ENCODE measurements at regions not wholly inside any gene's neighbourhood (a gene's known extent, or its start where the extent isn't known, plus 50 kb on each side); places are given as distances from the start of the nearest gene placed in this dataset.
"Not testable (repeated sequence)": the region's sequence is repeated elsewhere in the genome, so short reads cannot be mapped to it uniquely, and the experiment has no call there.

DNA sequence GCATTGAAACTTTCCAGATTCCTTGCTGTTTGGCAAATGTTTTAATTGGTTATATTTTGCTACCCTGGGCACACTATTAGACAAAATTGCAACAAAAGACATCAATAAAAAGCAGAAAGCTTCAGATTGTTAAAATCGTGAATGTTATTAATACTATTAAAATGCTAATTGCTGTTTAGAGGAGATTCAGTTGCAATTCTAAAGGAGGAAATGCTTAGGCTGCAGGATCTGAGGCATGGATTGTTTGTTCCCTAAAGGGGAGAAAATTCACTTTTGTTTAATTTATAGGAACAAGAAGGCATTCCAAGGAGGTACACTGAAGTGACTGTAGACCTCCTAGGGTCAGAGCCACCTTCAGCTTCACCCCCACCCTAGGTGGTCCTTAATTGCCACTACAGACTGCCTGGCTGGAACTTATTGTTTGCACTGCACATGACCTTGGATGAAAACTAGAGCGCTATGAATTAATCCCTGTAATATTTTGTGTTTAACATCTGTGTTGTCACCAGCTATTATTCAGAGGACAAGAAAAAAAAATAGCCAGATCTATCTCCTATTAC is 1266.9 kb upstream of the ADGRL2 start:
- DNase-seq (ENCODE audit: low read depth in 2 of 2) = no peak

DNA sequence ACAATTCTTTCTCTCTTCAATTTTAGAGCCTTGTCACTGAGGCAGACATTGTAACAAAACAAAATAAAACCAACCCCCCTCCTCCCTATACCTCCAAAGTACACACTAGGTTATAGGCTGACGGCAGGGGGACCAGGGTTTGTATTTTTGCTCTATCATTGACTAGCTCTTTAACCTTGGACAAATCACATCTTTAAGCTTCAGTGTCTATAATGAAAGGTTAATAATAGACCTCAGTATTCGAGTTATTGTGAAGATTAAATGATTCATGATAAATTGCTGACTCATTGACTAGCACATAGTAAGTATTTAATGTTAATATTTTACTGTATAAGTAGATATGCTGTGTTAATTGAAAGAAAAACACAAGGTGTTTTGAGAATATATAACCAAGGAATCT is 1267.6 kb upstream of the ADGRL2 start:
- no peak for DNase-seq (ENCODE audit: low read depth in 2 of 2)

DNA sequence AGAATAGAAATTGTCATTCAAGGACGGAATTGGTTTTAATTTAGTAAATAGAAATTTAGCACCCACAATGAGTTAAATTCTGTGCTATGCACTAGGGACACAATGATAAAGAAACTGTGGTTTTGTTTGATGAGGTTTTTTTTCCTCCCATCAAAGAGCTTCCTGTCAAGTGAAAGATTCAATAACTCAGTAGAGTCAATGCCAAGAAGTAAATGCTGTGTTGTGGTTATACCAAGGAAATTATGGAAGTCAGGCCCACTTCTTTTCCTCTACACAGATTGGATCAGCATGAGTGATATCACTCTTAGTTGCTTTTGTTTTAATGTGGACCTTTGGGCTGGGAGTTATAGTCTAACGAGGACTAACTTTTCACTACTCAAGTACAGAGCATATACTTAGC is 1269.6 kb upstream of the ADGRL2 start:
- no peak for DNase-seq (ENCODE audit: low read depth in 2 of 2)

DNA sequence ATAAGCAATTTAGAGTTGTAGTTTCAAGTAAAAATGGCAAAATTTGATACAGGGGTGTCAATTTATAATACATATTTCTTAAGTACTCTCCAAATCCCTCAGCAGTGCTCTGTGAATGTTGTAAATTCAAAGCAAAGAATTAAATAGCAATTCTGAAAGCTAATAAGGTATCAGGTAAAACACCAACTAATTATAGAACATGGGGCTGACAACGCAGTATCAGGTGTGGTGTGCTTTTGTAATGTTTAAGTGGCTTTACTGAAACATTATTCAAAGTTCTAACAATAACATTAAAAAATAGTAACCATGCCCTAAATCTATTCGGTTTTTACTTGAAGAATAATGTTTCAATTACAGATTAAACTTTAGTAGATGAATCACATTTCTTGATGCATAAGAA is 1271.2 kb upstream of the ADGRL2 start:
- DNase-seq (ENCODE audit: low read depth in 2 of 2) = no peak

DNA sequence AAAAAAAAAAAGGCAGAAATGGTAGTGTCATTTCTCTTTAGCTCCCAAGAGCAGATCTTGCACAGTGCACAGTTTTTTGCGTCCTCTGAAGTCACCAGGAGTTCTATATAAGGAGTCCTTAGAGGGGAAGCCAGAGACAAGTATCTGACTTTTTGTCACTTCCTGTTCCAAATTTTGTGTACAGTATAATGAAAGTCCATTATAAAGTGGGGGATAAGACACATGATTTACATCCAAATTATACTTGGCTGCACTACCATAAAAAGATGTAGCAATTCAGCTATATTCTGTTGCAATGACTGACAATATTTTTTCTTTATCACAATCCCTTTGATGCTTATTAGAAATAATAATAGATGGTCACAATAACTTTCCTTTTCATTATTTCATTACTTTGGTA is 1276.9 kb upstream of the ADGRL2 start:
- no peak for DNase-seq (ENCODE audit: low read depth in 2 of 2)

DNA sequence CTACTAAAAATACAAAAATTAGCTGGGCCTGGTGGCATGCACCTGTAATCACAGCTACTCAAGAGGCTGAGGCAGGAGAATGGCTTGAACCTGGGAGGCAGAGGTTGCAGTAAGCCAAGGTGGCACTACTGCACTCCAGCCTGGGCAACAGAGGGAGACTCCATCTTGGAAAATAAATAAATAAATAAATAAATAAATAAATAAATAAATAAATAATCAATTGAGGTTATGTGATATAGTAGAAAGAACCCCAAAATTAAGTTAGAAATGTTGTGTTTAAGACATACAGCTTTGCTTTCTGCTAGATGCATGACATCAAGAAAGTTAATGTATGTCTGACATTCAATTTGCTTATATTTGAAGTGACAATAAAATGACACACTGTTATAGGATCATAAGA is 1277.7 kb upstream of the ADGRL2 start:
- DNase-seq (ENCODE audit: low read depth in 2 of 2) = not testable (repeated sequence)

DNA sequence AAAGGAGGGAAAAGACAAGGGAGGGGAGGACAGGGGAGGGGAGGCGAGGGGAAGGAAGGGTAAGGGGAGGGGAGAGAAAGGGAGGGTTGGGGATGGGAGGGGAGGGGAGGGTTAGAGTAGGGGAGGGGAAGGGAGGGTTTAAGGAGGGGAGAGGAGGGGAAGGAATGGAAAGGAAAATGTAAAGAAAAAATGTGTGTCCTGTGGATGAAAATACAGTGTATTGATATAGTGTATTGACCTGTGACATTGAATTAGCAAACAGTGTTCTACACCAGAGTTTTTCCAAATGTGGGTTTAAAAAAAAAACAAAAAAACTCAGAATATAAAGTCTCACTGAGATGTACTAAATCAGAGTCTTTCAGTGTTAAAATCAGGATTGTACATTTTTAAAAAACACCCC is 1279.8 kb upstream of the ADGRL2 start:
- DNase-seq (ENCODE audit: low read depth in 2 of 2) = no peak

DNA sequence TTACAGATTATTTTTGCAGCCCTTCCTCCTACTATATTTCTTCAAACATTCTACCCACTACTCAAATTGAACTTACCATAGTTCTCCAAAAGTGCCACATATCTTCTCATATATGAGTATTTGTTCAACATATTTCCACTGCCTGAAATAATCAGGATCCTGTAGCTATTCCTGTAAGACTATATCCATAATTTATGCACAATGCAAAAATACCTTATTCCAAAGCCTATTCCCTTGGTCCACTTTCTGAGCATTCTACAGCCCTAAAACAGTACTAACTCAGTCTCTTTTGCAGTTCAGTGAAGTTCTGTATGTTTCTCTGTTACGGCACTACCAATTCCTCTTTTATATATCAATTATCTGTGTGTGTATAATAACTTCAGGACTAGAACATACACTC is 1283.7 kb upstream of the ADGRL2 start:
- DNase-seq (ENCODE audit: low read depth in 2 of 2) = no peak

DNA sequence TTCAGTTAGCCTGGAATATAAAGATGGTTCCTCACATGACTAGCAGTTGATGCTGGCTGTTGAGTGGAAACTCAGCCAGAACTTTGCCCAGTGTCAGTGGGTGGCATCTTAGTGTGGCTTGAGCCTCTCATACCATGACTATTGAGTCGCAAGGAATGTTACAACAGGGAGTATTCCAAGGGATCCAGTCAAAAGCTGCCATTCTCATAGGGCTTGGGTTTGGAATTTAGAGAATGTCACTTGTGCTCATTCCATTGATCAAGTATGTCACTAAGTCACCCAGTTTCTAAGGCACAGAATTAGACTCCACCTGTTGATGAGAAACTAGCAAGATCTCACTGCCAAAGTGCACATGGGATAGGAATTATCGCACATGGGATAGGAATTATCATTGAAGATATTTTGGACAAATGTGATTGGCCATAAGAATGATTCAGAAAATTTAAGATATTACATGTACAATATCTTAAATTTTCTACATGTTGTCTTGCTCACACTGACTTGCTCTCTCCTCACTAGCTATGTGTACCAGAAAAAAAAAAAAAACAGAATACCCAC is 1290.7 kb upstream of the ADGRL2 start:
- no peak for DNase-seq (ENCODE audit: low read depth in 2 of 2)

DNA sequence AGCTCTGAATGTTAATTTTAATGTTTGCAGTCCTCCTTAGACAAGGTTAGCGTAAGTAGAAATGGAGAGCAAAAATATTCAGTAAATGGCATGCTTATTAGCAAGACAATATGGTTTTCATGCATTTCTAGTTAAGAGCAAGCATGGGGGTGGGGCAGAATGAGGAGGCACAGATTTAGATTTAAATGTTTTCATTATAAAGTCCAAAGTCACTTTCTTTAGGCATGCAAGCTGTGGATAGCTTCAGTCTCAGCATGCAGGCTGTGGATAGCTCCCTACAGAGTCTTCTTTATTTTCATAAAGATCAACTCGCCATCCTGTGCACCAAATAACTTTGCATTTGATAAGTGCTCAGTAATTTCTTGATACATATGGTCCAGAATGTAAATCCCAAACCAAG is 1294.5 kb upstream of the ADGRL2 start:
- no peak for DNase-seq (ENCODE audit: low read depth in 2 of 2)

DNA sequence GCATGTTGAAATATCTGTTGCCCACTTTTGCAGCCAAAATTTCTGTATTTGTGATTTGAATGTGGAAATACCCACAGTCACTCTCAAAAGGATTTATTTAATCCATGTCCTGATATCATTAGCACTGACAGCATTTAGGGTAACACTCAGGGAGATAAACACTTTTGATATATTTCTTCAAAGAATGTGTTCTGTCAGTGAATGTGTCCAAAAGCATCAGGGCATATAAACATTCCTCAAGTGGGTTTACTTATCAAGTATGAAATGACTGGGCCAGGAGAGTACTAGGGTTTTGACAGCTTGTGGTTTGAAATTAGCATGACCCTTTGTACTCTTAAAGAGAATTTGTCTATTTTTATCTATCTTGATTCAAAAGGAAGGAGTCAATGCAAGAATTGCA is 1302.1 kb upstream of the ADGRL2 start:
- no peak for DNase-seq (ENCODE audit: low read depth in 2 of 2)

DNA sequence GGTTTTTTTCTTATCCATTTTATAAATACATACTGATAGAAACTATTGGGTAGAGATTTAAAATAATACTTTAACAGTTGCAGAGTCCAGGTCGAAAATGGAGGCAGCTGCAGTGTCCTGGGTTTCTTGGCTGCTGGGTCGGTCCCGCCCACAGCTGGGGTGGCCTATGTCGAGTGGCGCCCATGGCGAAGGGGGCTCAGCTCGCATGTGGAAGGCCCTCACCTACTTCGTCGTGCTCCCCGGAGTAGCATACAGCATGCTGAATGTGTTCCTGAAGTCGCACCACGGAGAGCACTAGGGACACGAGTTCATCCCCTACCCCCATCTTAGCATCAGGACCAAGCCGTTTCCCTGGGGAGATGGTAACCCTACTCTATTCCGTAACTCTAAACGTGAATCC is 1304.9 kb upstream of the ADGRL2 start:
- DNase-seq (ENCODE audit: low read depth in 2 of 2) = no peak

DNA sequence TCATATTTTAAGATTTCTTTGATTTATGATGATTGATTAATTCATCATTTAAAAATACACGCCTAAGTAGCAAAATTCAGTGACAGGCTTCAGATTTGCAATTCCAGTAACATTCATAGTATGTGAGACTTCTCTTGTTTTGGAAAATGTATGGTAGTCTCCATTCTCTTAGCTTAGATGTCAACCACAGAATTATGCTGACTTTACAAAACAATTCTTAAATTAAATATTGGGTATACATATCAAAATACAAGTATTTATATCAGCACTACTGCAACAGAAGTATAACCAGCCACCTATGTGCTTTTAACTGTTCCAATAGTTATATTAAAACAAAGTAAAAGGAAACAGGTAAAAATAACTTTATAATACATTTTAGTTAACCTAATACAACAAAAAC is 1328.6 kb upstream of the ADGRL2 start:
- DNase-seq (ENCODE audit: low read depth in 2 of 2) = no peak

DNA sequence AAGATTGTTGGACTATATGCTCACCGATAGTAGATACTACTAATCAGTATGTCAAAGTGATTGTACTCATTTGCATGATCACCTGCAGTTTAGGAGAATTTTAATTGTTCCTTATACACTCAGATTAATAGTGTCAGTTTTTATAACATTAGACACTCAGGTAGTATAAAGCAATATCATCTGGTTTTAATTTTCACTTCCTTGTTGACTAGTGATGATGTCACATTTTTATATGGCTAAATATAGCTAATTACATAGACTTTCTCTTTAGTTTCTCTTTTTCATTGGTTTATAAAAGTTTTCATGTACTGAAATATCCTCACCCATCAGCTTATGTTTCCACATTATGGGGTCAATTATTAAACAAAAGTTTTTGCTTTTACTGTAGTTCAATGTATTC is 1332.4 kb upstream of the ADGRL2 start:
- DNase-seq (ENCODE audit: low read depth in 2 of 2) = no peak

DNA sequence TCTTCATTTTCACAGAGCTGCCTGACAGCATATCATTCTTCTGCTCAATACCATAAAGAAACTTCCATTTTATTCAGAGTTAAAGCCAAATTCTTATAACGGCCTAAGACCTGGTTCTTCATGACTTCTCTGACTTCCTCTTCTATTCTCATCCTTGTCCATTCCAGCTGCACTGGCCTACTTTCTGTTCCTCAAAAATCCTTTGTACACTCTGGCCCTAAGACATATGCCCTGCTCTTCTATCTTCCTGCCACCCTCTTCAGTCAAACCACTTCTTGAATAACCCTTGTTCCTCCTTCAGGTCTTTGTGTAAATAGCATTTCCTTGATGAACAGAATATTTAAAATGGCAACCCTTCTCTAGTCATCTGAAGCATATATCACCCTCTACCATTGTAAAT is 1338.7 kb upstream of the ADGRL2 start:
- no peak for DNase-seq (ENCODE audit: low read depth in 2 of 2)

DNA sequence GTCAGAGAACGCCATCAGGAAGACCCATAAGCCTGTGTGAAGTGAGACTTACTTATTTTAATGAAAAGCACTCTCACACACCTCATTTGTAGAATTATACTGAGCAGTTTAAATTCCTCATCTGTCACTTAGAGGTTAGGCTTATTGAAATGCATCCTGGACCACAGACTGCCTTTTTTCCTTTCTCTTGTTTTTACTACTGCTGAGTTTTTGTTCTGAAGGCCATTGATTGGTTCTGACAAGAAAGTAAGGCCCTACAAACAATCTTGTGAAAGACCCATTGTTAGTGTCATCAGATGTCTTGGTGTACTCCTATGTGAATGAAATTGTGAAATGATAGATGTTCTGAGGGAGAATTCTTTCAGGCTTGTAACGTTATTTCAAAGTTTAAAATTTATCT is 1343.3 kb upstream of the ADGRL2 start:
- no peak for DNase-seq (ENCODE audit: low read depth in 2 of 2)

DNA sequence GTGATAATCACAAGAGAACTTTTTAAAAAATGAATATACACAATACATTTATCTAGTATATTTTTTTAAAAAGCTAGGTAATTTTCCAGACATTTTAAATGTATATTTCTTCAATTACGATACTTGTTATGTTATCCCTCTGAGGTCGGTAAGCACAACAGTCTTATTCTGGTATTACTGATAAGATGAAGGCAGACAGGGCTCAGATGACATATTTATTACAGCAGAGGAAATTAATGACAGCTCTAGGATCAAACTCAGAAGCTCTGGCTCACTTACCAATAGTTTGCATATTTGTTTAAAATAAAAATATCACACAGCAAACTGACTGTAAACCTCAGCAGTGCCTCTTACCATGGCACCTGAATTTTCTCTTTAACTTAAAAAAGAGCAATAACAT is 1347.0 kb upstream of the ADGRL2 start:
- no peak for DNase-seq (ENCODE audit: low read depth in 2 of 2)

DNA sequence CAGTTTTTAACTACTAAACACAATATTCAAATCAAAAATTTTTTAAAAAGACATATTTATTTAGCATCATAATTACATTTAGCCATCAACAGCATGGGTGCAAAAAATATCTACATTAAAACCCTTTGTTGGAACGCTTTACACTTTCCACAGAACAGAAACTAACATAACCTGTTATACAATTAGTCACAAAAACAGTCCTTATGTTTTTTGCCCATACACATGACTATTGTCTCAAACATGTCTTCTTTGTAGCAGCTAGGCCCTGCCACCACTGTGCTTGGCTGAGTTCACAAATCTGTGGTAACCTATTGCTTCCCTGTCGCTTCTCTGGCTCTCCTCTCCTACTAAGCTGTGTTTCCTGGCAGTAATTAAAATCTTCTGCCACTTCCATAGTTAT is 1350.0 kb upstream of the ADGRL2 start:
- no peak for DNase-seq (ENCODE audit: low read depth in 2 of 2)

DNA sequence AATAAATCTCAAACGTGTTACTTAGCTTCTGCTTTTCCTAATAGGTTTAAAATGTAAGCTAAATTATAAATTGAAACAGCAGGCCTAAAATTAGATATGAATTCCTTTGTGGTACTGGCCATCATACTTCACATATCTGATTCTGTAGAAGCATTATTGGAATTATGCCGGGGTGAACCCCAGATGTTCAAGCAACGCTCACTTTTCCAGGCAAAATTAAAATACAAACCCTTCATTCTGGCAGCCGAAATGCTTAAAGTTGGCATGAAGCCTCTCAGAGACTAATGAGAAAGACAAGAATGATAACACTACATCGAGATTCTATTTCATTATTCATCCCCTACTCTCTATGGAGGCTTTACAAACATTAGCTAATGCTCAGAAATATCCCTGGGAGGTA is 1352.7 kb upstream of the ADGRL2 start:
- DNase-seq (ENCODE audit: low read depth in 2 of 2) = no peak

DNA sequence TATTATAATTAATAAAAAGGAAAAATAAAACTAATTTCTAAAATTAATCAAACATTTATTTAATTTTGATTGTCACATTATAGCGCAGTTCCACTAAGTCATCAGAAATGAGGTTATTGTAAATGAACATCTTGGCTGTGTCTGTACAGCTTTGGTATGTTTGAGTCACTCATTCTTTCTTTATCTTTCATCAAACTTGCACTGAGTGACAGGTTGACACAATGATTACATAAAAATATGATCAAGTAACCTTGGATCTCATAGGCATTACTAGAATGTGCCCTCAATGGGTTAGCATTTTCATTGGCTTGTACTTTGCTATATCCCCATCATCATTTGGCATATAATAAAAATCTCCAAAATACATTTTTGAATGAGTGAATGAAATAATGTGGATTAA is 1353.2 kb upstream of the ADGRL2 start:
- no peak for DNase-seq (ENCODE audit: low read depth in 2 of 2)

DNA sequence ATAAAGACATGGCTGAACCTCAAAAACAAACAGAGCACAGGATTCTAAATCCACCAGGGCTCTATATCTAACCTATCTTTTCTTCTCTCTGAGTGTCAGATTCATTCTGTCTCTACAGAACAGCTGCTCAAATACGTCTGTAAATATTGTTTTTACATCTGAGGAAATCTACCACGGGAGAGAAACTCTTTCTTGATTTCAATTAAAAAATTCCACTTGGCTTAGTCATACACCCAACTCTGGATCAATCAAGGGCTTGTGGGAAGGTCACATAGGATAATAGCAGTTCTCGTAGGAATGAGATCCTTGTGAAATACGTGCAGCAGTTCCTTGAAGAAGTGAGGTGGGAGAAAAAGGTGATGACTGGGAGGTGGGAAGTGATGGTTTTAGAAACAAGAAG is 1355.7 kb upstream of the ADGRL2 start:
- no peak for DNase-seq (ENCODE audit: low read depth in 2 of 2)

DNA sequence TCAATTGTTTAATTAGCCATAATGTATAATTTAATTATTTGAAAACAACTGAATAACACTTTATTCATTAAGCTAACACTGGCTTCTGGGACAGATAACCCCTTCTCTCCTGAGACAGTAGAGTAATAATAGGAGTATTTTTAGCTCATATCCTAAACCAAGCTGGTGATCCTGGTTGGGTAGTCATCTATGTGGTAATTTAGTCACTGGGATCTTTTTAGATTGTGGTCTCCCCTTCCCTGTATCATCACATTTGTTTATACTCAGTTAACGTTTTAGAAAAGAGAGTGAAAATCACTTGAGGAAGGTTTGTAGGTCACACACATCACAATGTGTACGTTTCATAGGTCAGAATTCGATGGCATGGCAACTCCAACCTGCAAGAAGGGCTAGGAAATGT is 1356.6 kb upstream of the ADGRL2 start:
- DNase-seq (ENCODE audit: low read depth in 2 of 2) = no peak

DNA sequence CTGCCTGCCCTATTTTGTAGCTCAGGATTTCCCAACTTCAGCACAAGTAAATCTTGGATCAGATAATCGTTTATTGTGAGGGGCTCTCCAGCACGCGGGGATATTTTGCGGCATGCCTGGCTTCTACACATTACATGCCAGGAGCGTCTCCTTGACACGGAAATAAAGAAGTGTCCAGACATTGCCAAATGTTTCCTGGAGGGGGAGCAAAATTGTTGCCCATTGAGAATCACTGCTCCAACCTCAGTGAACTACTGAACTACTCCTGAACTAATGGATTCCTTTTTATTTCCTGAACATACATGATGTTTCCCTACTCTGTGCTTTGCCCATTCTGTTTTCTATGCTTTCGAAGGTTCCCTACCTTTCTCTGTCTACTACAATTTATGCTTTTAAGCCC is 1359.1 kb upstream of the ADGRL2 start:
- no peak for DNase-seq (ENCODE audit: low read depth in 2 of 2)

DNA sequence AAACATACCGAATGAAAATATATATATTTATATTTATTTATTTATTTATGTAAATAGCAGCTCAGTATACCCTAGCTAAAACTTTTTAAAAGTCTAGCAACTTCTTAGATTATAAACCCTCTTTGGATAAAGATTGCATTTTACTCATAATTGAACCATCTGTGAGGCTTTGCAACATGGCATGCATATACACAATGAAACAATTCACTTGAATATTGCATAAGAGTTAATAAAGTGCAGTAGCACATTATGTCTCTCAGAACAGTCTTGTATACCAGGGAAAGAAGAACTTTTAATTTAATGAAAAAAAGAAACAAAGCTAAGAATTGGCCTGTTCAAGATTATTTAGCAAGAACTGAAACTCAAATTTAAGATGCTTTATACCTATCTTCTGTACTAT is 1363.9 kb upstream of the ADGRL2 start:
- DNase-seq (ENCODE audit: low read depth in 2 of 2) = no peak

DNA sequence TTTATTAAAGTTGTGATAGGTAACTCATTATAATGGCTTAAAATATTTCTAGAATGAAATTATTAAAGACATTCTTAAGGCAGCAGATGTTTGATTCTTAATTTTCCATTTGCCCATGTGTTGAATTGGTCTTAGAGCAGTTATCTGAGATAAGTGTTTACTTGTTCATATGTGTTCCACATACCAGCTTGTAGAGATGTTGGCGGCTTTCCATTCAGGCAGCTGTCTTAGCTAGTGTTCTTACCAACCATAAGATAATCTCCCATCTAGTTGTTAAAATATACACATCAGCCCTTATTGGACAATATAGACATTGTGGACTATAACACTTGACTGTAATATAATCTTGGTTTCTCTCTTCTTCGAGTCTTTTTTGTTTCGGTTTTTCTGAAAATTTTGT is 1372.9 kb upstream of the ADGRL2 start:
- no peak for DNase-seq (ENCODE audit: low read depth in 2 of 2)

Measured in stimulated activated CD4-positive, alpha-beta T cell treated with anti-CD3 and anti-CD28 coated beads, Interleukin-12 subunit alpha, Interleukin-12 subunit beta, amount 100 ng/mL, for 24 hours (primary cell).